A549 (cell line): ENCODE measurements at regions not wholly inside any gene's neighbourhood (a gene's known extent, or its start where the extent isn't known, plus 50 kb on each side); places are given as distances from the start of the nearest gene placed in this dataset.

Experiments used
- BHLHE40 ChIP-seq: IDR thresholded peaks from 2 replicates; pipeline ENCODE4 v1.6.1; 2012; ENCODE audit warnings: low read depth, low read length, inconsistent platforms
- CEBPB ChIP-seq, 2 experiments: fragments of >200 bp in 1 of 2; sonication (Bioruptor Twin) in 1 of 2; formaldehyde crosslinking in 1 of 2; IDR thresholded peaks; 2 replicates each; pipeline ENCODE4 v1.6.1; 2012 to 2016
- EP300 ChIP-seq, 2 experiments: fragments of >200 bp; sonication (Bioruptor Twin); formaldehyde crosslinking; IDR thresholded peaks; 2 replicates in 1 of 2; 3 replicates in 1 of 2; pipeline ENCODE4 v1.6.1; 2016 to 2017
- MAFK ChIP-seq: fragments of 450-650 bp; IDR thresholded peaks from 2 replicates; pipeline ENCODE4 v1.6.1; 2014; ENCODE audit not compliant: partially characterized antibody
- MYC ChIP-seq: IDR thresholded peaks from 2 replicates; pipeline ENCODE4 v1.6.1; 2012; ENCODE audit warnings: mild to moderate bottlenecking, inconsistent platforms, low read length, improper control_type of control experiment, borderline replicate concordance
- NFE2L2 ChIP-seq: fragments of 150-350 bp; conservative IDR thresholded peaks from 2 replicates; pipeline ENCODE4 v1.6.1; 2014; ENCODE audit warnings: low read length
- POLR2A ChIP-seq: IDR thresholded peaks from 2 replicates; pipeline ENCODE4 v1.6.1; 2012; ENCODE audit warnings: mild to moderate bottlenecking, low read length
- POLR2AphosphoS2 ChIP-seq: conservative IDR thresholded peaks from 2 replicates; pipeline ENCODE4 v1.6.1; 2012; ENCODE audit warnings: low read length, improper control_type of control experiment, inconsistent platforms
- TF ChIP-seq, protein P1 (sequence below): fragments of >200 bp; sonication (Bioruptor Twin); formaldehyde crosslinking; IDR thresholded peaks from 3 replicates; pipeline ENCODE4 v1.5.1; 2016
- TF ChIP-seq, protein P2 (sequence below): fragments of 450-650 bp; IDR thresholded peaks from 2 replicates; pipeline ENCODE4 v1.6.1; 2014; ENCODE audit warnings: antibody characterized with exemption

DNA sequence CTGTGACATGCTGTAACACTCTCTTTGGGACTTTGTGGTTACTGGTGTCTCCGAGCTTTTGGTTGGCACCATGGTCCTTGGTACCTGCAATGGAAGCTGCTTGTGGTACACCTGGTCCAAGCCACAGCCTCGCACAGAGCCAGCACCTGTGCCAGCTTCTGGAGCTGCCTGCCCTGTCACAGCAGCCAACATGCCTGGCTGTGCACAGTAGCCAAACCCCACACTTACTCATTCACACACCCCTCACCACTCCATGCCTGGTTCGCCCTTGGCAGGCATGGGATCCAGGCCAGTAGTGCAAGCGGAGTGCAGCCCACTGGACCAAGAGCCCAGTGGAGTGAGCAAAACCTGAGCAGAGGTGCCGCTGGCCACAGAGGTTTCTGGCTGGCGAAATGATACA is 459.9 kb downstream of the TBC1D32 start:
- TF ChIP-seq, protein P1, sequence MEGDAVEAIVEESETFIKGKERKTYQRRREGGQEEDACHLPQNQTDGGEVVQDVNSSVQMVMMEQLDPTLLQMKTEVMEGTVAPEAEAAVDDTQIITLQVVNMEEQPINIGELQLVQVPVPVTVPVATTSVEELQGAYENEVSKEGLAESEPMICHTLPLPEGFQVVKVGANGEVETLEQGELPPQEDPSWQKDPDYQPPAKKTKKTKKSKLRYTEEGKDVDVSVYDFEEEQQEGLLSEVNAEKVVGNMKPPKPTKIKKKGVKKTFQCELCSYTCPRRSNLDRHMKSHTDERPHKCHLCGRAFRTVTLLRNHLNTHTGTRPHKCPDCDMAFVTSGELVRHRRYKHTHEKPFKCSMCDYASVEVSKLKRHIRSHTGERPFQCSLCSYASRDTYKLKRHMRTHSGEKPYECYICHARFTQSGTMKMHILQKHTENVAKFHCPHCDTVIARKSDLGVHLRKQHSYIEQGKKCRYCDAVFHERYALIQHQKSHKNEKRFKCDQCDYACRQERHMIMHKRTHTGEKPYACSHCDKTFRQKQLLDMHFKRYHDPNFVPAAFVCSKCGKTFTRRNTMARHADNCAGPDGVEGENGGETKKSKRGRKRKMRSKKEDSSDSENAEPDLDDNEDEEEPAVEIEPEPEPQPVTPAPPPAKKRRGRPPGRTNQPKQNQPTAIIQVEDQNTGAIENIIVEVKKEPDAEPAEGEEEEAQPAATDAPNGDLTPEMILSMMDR, result no peak
- TF ChIP-seq POLR2AphosphoS2 (no peak), EP300 (IDR thresholded peaks at IDR 0.05) (no peak), NFE2L2 (no peak), POLR2A (no peak), MYC (no peak), BHLHE40 (no peak), MAFK (no peak), CEBPB (IDR thresholded peaks at IDR 0.05) (no peak)
- TF ChIP-seq, protein P2, sequence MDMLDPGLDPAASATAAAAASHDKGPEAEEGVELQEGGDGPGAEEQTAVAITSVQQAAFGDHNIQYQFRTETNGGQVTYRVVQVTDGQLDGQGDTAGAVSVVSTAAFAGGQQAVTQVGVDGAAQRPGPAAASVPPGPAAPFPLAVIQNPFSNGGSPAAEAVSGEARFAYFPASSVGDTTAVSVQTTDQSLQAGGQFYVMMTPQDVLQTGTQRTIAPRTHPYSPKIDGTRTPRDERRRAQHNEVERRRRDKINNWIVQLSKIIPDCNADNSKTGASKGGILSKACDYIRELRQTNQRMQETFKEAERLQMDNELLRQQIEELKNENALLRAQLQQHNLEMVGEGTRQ, result no peak
